GM23338 (cell line): ENCODE measurements at regions not wholly inside any gene's neighbourhood (a gene's known extent, or its start where the extent isn't known, plus 50 kb on each side); places are given as distances from the start of the nearest gene placed in this dataset.

Source experiments
- CREB1 ChIP-seq: fragments of 250-450 bp; sonication (Bioruptor Pico); IDR thresholded peaks from 2 replicates; pipeline ENCODE4 v1.5.0; 2020; ENCODE audit warnings: low read depth, mild to moderate bottlenecking, moderate library complexity
- CTCF ChIP-seq, 2 experiments: fragments of 200-600 bp in 1 of 2; sonication (generic) in 1 of 2; conservative IDR thresholded peaks; 2 replicates each; pipeline versions ENCODE4 v1.5.1 to v1.6.1; 2016 to 2017; ENCODE audit warnings: antibody characterized with exemption in 2 of 2, low read depth in 2 of 2, mild to moderate bottlenecking in 2 of 2, moderate library complexity in 1 of 2
- ETS1 ChIP-seq: IDR thresholded peaks from 2 replicates; pipeline ENCODE4 v1.6.1; 2016; ENCODE audit warnings: antibody characterized with exemption
- EZH2 ChIP-seq: fragments of 200-600 bp; sonication (generic); IDR thresholded peaks from one replicate; pipeline ENCODE4 v1.8.0; 2017; ENCODE audit warnings: antibody characterized with exemption, mild to moderate bottlenecking, low read depth; ENCODE audit not compliant: unreplicated experiment
- EZH2phosphoT487 ChIP-seq: fragments of 200-600 bp; sonication (generic); IDR thresholded peaks from one replicate; pipeline ENCODE4 v1.8.1; 2018; ENCODE audit warnings: antibody characterized with exemption; ENCODE audit not compliant: unreplicated experiment
- JUNB ChIP-seq: IDR thresholded peaks from one replicate; pipeline ENCODE4 v1.6.1; 2016; ENCODE audit warnings: antibody characterized with exemption; ENCODE audit not compliant: unreplicated experiment
- NANOG ChIP-seq: IDR thresholded peaks from 2 replicates; pipeline ENCODE4 v1.6.1; 2016; ENCODE audit warnings: antibody characterized with exemption, borderline replicate concordance
- POLR2AphosphoS5 ChIP-seq: IDR thresholded peaks from 2 replicates; pipeline ENCODE4 v1.6.1; 2016; ENCODE audit warnings: antibody characterized with exemption, low read depth
- REST ChIP-seq: IDR thresholded peaks from one replicate; pipeline ENCODE4 v1.6.1; 2018; ENCODE audit warnings: antibody characterized with exemption; ENCODE audit not compliant: unreplicated experiment
- STAT1 ChIP-seq: IDR thresholded peaks from one replicate; pipeline ENCODE4 v1.6.1; 2016; ENCODE audit warnings: antibody characterized with exemption; ENCODE audit not compliant: unreplicated experiment

- TF ChIP-seq CTCF (conservative IDR thresholded peaks at IDR 0.05; ENCODE audit: low read depth in 2 of 2): no peak
- no peak for TF ChIP-seq CREB1 (CRISPR knock-in tag)
- TF ChIP-seq EZH2: no peak
- no peak for TF ChIP-seq ETS1
- no peak for TF ChIP-seq POLR2AphosphoS5
- TF ChIP-seq STAT1: no peak
- no peak for TF ChIP-seq EZH2phosphoT487
- no peak for TF ChIP-seq REST
- TF ChIP-seq NANOG: no peak
- TF ChIP-seq JUNB: no peak
Measured at GRCh38 chr4:132108784-132109183, 1040.3 kb upstream of the PCDH10 start.
